HCT116 (cell line): ENCODE measurements at regions not wholly inside any gene's neighbourhood (a gene's known extent, or its start where the extent isn't known, plus 50 kb on each side); places are given as distances from the start of the nearest gene placed in this dataset.

Experiments used
- ATAC-seq: fragments of 200-7000 bp; cut with Tn5 transposase; 2 replicates; pipeline ENCODE4 v1.9.1; 2020; ENCODE audit warnings: mild to moderate bottlenecking, moderate library complexity
- BruUV-seq: library from RNA; stranded (reverse); fragments of 400-500 nt; replicated peaks from 2 replicates; lab custom pipeline; 2021; lab: Mats Ljungman, UMichigan
- CTCF ChIA-PET: fragments of 300-600 bp; sonication (Branson Sonifier 250); formaldehyde crosslinking; loops from one replicate; lab custom pipeline; 2021; ENCODE audit warnings: antibody characterized with exemption; lab: Charles Lee
- POLR2A ChIA-PET: fragments of 300-600, 350-600 bp; sonication (Branson Sonifier 250); formaldehyde crosslinking; loops from one replicate; lab custom pipeline; 2021; ENCODE audit warnings: antibody characterized with exemption; lab: Charles Lee
- RAD21 ChIA-PET, 2 experiments: fragments of 300-600 bp; sonication (Branson Sonifier 250); formaldehyde crosslinking; loops; one replicate each; lab custom pipeline; 2023; ENCODE audit warnings: low total read pairs in 2 of 2; ENCODE audit not compliant: uncharacterized antibody in 2 of 2, unreplicated experiment in 2 of 2, low non-redundant PET in 1 of 2; lab: Charles Lee
- DNase-seq: peaks from one replicate; pipeline ENCODE4 v3.0.0-alpha.2; 2010; ENCODE audit warnings: low read depth, low spot score
- H2AFZ ChIP-seq: fragments of 200-600 bp; shearing (Covaris generic), sonication (generic); 2 replicates; pipeline ENCODE4 v1.6.1; 2017; ENCODE audit warnings: low read depth, mixed run types, mixed read lengths, antibody characterized with exemption, low read length; ENCODE audit not compliant: poor library complexity, severe bottlenecking
- H3K27ac ChIP-seq: 2 replicates; pipeline ENCODE4 v1.5.1; 2012; ENCODE audit warnings: low read depth, low read length
- H3K27me3 ChIP-seq: fragments of 200-600 bp; sonication (generic); 2 replicates; pipeline ENCODE4 v1.6.1; 2016; ENCODE audit warnings: mixed run types, low read length, mixed read lengths; ENCODE audit not compliant: insufficient read depth
- H3K36me3 ChIP-seq, 2 experiments: fragments of 200-500 bp in 1 of 2; fragments of 200-600 bp in 1 of 2; sonication (Bioruptor generic) in 1 of 2; sonication (generic) in 1 of 2; 2 replicates each; pipeline versions ENCODE4 v1.5.1 to v1.6.1; 2014 to 2016; ENCODE audit warnings: low read length in 2 of 2, inconsistent platforms in 1 of 2, mixed read lengths in 1 of 2, mixed run types in 1 of 2; ENCODE audit not compliant: insufficient read depth in 2 of 2, control insufficient read depth in 1 of 2
- H3K4me1 ChIP-seq, 2 experiments: fragments of 200-600 bp in 1 of 2; sonication (generic) in 1 of 2; 2 replicates each; pipeline versions ENCODE4 v1.5.1 to v1.6.1; 2012 to 2017; ENCODE audit warnings: low read length in 2 of 2, inconsistent platforms in 1 of 2, mild to moderate bottlenecking in 1 of 2, mixed read lengths in 1 of 2, mixed run types in 1 of 2, moderate library complexity in 1 of 2; ENCODE audit not compliant: insufficient read depth in 2 of 2, control insufficient read depth in 1 of 2
- H3K4me2 ChIP-seq: fragments of 200-600 bp; sonication (generic); 2 replicates; pipeline ENCODE4 v1.6.1; 2017; ENCODE audit warnings: mixed run types, low read length, mixed read lengths
- H3K4me3 ChIP-seq, 2 experiments: fragments of 200-600 bp in 1 of 2; sonication (generic) in 1 of 2; replicated peaks in 1 of 2; 2 replicates each; pipeline ENCODE4 v1.5.1; 2011 to 2016; ENCODE audit warnings: low read length in 2 of 2, control low read depth in 1 of 2, low read depth in 1 of 2, mild to moderate bottlenecking in 1 of 2, mixed read lengths in 1 of 2, mixed run types in 1 of 2
- H3K79me2 ChIP-seq: fragments of 200-600 bp; sonication (generic); 2 replicates; pipeline ENCODE4 v1.6.1; 2017; ENCODE audit warnings: mild to moderate bottlenecking, mixed run types, low read length, moderate library complexity, mixed read lengths; ENCODE audit not compliant: insufficient read depth
- H3K9ac ChIP-seq: fragments of 200-600 bp; sonication (generic); 2 replicates; pipeline ENCODE4 v1.6.1; 2016; ENCODE audit warnings: low read length, mixed read lengths
- H3K9me2 ChIP-seq: fragments of 200-600 bp; sonication (generic), shearing (Covaris generic); 2 replicates; pipeline ENCODE4 v1.6.1; 2017; ENCODE audit warnings: mixed run types, mild to moderate bottlenecking, moderate library complexity; ENCODE audit not compliant: insufficient read depth
- H3K9me3 ChIP-seq, 2 experiments: fragments of 200-500 bp in 1 of 2; fragments of 200-600 bp in 1 of 2; sonication (Bioruptor generic) in 1 of 2; sonication (generic) in 1 of 2; 2 replicates each; pipeline ENCODE4 v1.6.1; 2014 to 2017; ENCODE audit warnings: low read length in 2 of 2, mixed read lengths in 2 of 2, inconsistent platforms in 1 of 2, low read depth in 1 of 2, mild to moderate bottlenecking in 1 of 2, mixed run types in 1 of 2, moderate library complexity in 1 of 2; ENCODE audit not compliant: control insufficient read depth in 1 of 2, insufficient read depth in 1 of 2
- H4K20me1 ChIP-seq: fragments of 200-600 bp; sonication (generic), shearing (Covaris generic); 2 replicates; pipeline ENCODE4 v1.6.1; 2017; ENCODE audit warnings: mixed run types, mild to moderate bottlenecking, moderate library complexity; ENCODE audit not compliant: insufficient read depth
- ATF3 ChIP-seq: IDR thresholded peaks from 2 replicates; pipeline ENCODE4 v1.6.1; 2012
- CBX3 ChIP-seq: IDR thresholded peaks from 2 replicates; pipeline ENCODE4 v1.6.1; 2012; ENCODE audit warnings: low read depth
- CTCF ChIP-seq, 3 experiments: fragments of 200-600 bp in 1 of 3; sonication (generic) in 1 of 3; IDR thresholded peaks in 2 of 3; conservative IDR thresholded peaks in 1 of 3; 2 replicates each; pipeline ENCODE4 v1.5.1; 2012 to 2017; ENCODE audit warnings: low read depth in 2 of 3, low read length in 2 of 3, antibody characterized with exemption in 1 of 3, borderline replicate concordance in 1 of 3, control low read depth in 1 of 3, mild to moderate bottlenecking in 1 of 3, mixed read lengths in 1 of 3, mixed run types in 1 of 3, moderate library complexity in 1 of 3; ENCODE audit not compliant: insufficient read depth in 1 of 3
- ELF1 ChIP-seq: IDR thresholded peaks from 2 replicates; pipeline ENCODE4 v1.6.1; 2012; ENCODE audit warnings: low read depth, borderline replicate concordance
- EZH2 ChIP-seq: fragments of 200-600 bp; sonication (generic); IDR thresholded peaks from 2 replicates; pipeline ENCODE4 v1.6.1; 2017; ENCODE audit warnings: antibody characterized with exemption, mixed run types
- FOSL1 ChIP-seq: IDR thresholded peaks from 2 replicates; pipeline ENCODE4 v1.6.1; 2012; ENCODE audit warnings: low read depth
- JUND ChIP-seq: IDR thresholded peaks from 2 replicates; pipeline ENCODE4 v1.6.1; 2012
- POLR2A ChIP-seq: IDR thresholded peaks from 2 replicates; pipeline ENCODE4 v1.7.0; 2011; ENCODE audit warnings: borderline replicate concordance; ENCODE audit not compliant: insufficient read depth, insufficient read length; ENCODE audit errors: extremely low read depth
- RAD21 ChIP-seq: IDR thresholded peaks from 2 replicates; pipeline ENCODE4 v1.6.1; 2012; ENCODE audit warnings: low read depth, mild to moderate bottlenecking
- SP1 ChIP-seq: IDR thresholded peaks from 2 replicates; pipeline ENCODE4 v1.6.1; 2012; ENCODE audit warnings: low read depth
- SRF ChIP-seq: IDR thresholded peaks from 2 replicates; pipeline ENCODE4 v1.6.1; 2012; ENCODE audit warnings: low read depth
- YY1 ChIP-seq: IDR thresholded peaks from 2 replicates; pipeline ENCODE4 v1.6.1; 2011; ENCODE audit warnings: low read length, low read depth, moderate library complexity, mild to moderate bottlenecking; ENCODE audit not compliant: insufficient replicate concordance; ENCODE audit errors: extremely low read depth
- ZFX ChIP-seq: fragments of 450-650 bp; IDR thresholded peaks from 2 replicates; pipeline ENCODE4 v1.6.1; 2017
- ZNF274 ChIP-seq: fragments of 200-500 bp; sonication (Bioruptor generic); IDR thresholded peaks from 2 replicates; pipeline ENCODE4 v1.6.1; 2014; ENCODE audit warnings: mild to moderate bottlenecking, low read depth, low read length, inconsistent platforms
- intact Hi-C: fragments of 100-400 bp; cut with micrococcal nuclease; formaldehyde crosslinking; loops from 2 replicates; pipeline ENCODE4 v1.10.0; 2022
- TF ChIP-seq, protein P1 (sequence below): IDR thresholded peaks from 2 replicates; pipeline ENCODE4 v1.6.1; 2012; ENCODE audit warnings: low read depth

DNA sequence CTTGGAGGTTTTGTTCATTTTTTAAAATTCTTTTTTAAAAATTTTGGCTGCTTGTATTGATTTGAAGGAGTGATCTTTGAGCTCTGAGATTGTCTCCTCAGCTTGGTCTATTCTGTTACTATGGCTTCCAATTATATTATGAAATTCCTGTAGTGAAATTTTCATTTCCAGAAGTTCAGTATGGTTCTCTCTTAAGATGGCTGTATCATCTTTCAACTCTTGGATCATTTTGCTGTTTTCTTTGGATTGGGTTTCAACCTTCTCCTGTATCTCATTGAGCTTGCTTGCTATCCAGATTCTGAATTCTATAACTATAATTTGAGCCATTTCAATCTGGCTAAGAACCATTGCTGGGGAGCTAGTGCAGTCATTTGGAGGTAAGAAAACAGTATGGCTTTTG, 270.8 kb upstream of the NT5C1B start (continued):
- TF ChIP-seq, protein P1, sequence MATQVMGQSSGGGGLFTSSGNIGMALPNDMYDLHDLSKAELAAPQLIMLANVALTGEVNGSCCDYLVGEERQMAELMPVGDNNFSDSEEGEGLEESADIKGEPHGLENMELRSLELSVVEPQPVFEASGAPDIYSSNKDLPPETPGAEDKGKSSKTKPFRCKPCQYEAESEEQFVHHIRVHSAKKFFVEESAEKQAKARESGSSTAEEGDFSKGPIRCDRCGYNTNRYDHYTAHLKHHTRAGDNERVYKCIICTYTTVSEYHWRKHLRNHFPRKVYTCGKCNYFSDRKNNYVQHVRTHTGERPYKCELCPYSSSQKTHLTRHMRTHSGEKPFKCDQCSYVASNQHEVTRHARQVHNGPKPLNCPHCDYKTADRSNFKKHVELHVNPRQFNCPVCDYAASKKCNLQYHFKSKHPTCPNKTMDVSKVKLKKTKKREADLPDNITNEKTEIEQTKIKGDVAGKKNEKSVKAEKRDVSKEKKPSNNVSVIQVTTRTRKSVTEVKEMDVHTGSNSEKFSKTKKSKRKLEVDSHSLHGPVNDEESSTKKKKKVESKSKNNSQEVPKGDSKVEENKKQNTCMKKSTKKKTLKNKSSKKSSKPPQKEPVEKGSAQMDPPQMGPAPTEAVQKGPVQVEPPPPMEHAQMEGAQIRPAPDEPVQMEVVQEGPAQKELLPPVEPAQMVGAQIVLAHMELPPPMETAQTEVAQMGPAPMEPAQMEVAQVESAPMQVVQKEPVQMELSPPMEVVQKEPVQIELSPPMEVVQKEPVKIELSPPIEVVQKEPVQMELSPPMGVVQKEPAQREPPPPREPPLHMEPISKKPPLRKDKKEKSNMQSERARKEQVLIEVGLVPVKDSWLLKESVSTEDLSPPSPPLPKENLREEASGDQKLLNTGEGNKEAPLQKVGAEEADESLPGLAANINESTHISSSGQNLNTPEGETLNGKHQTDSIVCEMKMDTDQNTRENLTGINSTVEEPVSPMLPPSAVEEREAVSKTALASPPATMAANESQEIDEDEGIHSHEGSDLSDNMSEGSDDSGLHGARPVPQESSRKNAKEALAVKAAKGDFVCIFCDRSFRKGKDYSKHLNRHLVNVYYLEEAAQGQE = no peak
- TF ChIP-seq FOSL1 (no peak), ZFX (no peak)

- Histone ChIP-seq H3K9ac (no peak overlapping the region), H3K4me3 (no peak overlapping the region), H3K9me2 (no peaks in the 10 kb centered on the region), H3K27ac (no peak overlapping the region), H3K27me3 (no peaks in the 10 kb centered on the region), H3K79me2 (no peaks in the 10 kb centered on the region), H3K4me1 (no peaks in the 10 kb centered on the region), H3K4me2 (no peak overlapping the region), H3K9me3 (no peaks in the 10 kb centered on the region), H4K20me1 (no peaks in the 10 kb centered on the region; the same call in 1 of the 2 replicates), H3K36me3 (no peaks in the 10 kb centered on the region), H2AFZ (no peak overlapping the region)
- POLR2A ChIA-PET = no interaction called here
- no TSS peak for BruUV-seq
- intact Hi-C loops = no loop called here
- RAD21 ChIA-PET = no interaction called here
- CTCF ChIA-PET = no interaction called here
- DNase-seq (no peak), ATAC-seq (no peak)
- TF ChIP-seq ZFX (no peak), YY1 (no peak), CBX3 (no peak), ATF3 (no peak), POLR2A (no peak), ZNF274 (no peak), RAD21 (no peak), ELF1 (no peak), EZH2 (no peak), CTCF (IDR thresholded peaks at IDR 0.05 in 2 of 3, conservative IDR thresholded peaks at IDR 0.05 in 1 of 3; ENCODE audit: borderline replicate concordance in 1 of 3, insufficient read depth in 1 of 3, low read depth in 2 of 3, low read length in 2 of 3) (no peak), JUND (no peak), SRF (no peak), SP1 (no peak)
- TF ChIP-seq, protein P1 = no peak
Observed at GRCh38 chr2:18856765-18857164, 267.4 kb upstream of the NT5C1B start.
